MCF 10A (cell line): ENCODE measurements at regions not wholly inside any gene's neighbourhood (a gene's known extent, or its start where the extent isn't known, plus 50 kb on each side); places are given as distances from the start of the nearest gene placed in this dataset.
A peak's percentile ranks its signal among the peaks of the same experiment; 100 is the strongest.

Experiments used
- BruUV-seq: library from RNA; stranded (reverse); fragments of 400-500 nt; replicated peaks from 2 replicates; lab custom pipeline; 2021; lab: Mats Ljungman, UMichigan
- CTCF ChIA-PET: fragments of 300-600 bp; sonication (Branson Sonifier 250); formaldehyde crosslinking; extraction: SDS; loops from one replicate; lab custom pipeline; 2021; ENCODE audit warnings: antibody characterized with exemption, inconsistent platforms; lab: Yijun Ruan, JAX
- POLR2A ChIA-PET: fragments of 300-600, 350-650 bp; sonication (Branson Sonifier 250); formaldehyde crosslinking; extraction: SDS; loops from one replicate; lab custom pipeline; 2020; ENCODE audit warnings: antibody characterized with exemption, inconsistent platforms; lab: Yijun Ruan, JAX
- DNase-seq: peaks from one replicate; pipeline ENCODE4 v3.0.0-alpha.2; 2018; ENCODE audit not compliant: unreplicated experiment
- H3K27ac Mint-ChIP-seq: one replicate; pipeline ENCODE4 v1.8.0; 2022; ENCODE audit warnings: mild to moderate bottlenecking, low read depth, mixed read lengths; ENCODE audit not compliant: unreplicated experiment
- H3K27me3 Mint-ChIP-seq: one replicate; pipeline ENCODE4 v1.8.0; 2022; ENCODE audit warnings: mixed read lengths; ENCODE audit not compliant: insufficient read depth, unreplicated experiment
- H3K36me3 Mint-ChIP-seq: one replicate; pipeline ENCODE4 v1.8.0; 2022; ENCODE audit warnings: mild to moderate bottlenecking, moderate library complexity, mixed read lengths; ENCODE audit not compliant: insufficient read depth, unreplicated experiment
- H3K4me1 Mint-ChIP-seq: one replicate; pipeline ENCODE4 v1.8.0; 2022; ENCODE audit warnings: mixed read lengths; ENCODE audit not compliant: insufficient read depth, unreplicated experiment
- H3K4me3 Mint-ChIP-seq: one replicate; pipeline ENCODE4 v1.8.0; 2022; ENCODE audit warnings: mild to moderate bottlenecking, moderate library complexity, mixed read lengths; ENCODE audit not compliant: unreplicated experiment
- H3K9me3 Mint-ChIP-seq: one replicate; pipeline ENCODE4 v1.8.0; 2022; ENCODE audit warnings: mixed read lengths; ENCODE audit not compliant: unreplicated experiment
- CTCF ChIP-seq: fragments of 200-600 bp; IDR thresholded peaks from one replicate; pipeline ENCODE4 v1.8.0; 2022; ENCODE audit warnings: antibody characterized with exemption, mild to moderate bottlenecking; ENCODE audit not compliant: unreplicated experiment
- intact Hi-C: fragments of 100-400 bp; cut with micrococcal nuclease; formaldehyde crosslinking; loops from 2 replicates; pipeline ENCODE4 v1.14.1; 2022

DNA sequence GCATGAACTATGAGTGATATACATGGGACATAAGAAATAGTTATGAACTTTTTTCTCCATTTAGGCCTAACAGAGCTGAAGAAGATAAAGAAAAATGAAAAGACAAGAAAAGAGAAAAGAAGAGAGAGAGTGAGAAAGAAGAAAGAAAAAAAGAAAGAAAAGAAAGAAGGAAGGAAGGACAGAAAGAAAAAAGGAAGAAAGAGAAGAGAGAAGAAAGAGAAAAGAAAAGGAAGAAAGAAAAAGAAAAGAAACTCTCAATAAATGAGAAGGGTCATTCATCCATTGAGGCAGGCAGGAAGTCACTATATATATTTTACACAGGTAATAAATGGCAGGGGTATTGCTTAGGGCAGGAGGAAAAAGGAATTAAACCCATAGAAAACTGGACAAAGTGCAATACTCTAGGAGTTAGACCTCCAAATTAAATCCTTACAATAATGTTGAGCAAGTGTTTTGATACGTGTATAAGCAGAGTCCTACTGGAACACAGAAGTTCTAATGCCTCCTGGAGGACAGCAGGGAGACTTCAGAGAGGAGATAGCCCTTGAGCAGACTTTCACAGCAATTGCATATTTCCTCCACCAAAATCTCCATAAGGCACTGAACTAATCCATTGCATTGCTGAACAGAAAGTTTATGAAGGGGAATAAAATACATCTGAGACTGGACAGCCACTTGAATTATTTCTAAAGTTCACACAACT is 86.4 kb upstream of the TENT5A start:
- ChIA-PET CTCF (no interaction called here), POLR2A (no interaction called here)
- H3K4me3 Mint-ChIP-seq = no peak overlapping the region
- peaks cover 5% of the 10 kb centered on the region for H3K4me1 Mint-ChIP-seq
- peak; percentile 20 for DNase-seq
- H3K36me3 Mint-ChIP-seq = no peaks in the 10 kb centered on the region
- TF ChIP-seq CTCF = no peak
- H3K27ac Mint-ChIP-seq = peak overlapping the region; percentile 21
- H3K27me3 Mint-ChIP-seq = no peaks in the 10 kb centered on the region
- intact Hi-C loops = no loop called here
- no peaks in the 10 kb centered on the region for H3K9me3 Mint-ChIP-seq
- BruUV-seq = no TSS peak

DNA sequence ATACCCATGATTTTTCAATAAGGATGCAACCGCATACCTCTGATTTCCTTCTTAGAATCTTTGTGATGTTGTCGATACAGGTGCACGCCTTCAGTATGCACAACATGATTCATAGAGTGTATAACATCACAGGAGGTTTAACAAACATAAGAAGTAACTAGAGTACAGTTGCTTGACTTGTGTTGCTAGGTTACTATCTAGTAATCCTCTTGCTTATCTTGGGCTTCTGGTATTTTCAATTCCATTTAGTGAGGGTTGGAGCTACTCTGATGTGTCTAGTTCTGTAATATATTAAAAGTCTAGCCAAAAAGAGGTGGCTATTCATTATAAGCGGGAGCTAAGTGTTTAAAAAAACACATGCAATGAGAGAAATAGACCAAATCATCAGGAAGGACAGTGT is 85.5 kb upstream of the TENT5A start:
- Mint-ChIP-seq H3K27ac (no peak overlapping the region), H3K36me3 (no peaks in the 10 kb centered on the region), H3K4me1 (peaks cover 7% of the 10 kb centered on the region), H3K4me3 (no peak overlapping the region), H3K27me3 (no peaks in the 10 kb centered on the region), H3K9me3 (no peaks in the 10 kb centered on the region)
- intact Hi-C loops = no loop called here
- no TSS peak for BruUV-seq
- CTCF ChIA-PET = interaction anchor here (0.9 kb wide), 1 partner anchor 9 kb away, joined by 4 read pairs; no protein-coding TSS in a partner anchor
- no peak for TF ChIP-seq CTCF
- POLR2A ChIA-PET = no interaction called here
- DNase-seq = no peak

DNA sequence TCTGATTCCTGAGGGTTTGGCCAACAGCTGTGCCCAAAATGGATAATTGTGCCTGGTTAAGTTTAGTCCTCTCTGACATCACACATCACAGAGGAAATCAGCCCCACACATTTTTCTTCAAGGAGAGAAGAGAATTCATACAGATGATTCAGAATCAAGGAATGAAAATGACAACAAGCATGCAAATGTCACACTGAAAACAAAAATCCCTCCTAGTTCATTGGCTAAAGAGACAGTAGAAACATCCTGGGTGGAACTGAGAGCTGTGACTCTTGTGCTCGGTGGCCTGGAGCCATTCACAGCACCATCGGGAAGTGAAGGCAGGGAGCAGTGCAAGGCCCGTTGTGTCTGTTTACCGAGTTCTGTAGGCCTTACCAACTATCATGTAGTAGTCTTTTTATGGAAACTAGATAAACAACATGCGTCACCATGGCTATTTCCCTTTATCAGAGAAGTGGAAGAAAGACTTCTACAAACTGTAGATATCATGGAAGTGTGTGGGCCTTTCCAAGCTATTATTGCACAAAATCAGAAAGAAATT is 81.7 kb upstream of the TENT5A start:
- ChIA-PET POLR2A (no interaction called here), CTCF (interaction anchor here (0.5 to 1.3 kb wide), 2 partner anchors 31 to 76 kb away, joined by 3 to 4 read pairs; no protein-coding TSS in a partner anchor)
- H3K9me3 Mint-ChIP-seq = no peaks in the 10 kb centered on the region
- no TSS peak for BruUV-seq
- no peak overlapping the region for H3K4me3 Mint-ChIP-seq
- TF ChIP-seq CTCF = no peak
- no peaks in the 10 kb centered on the region for H3K36me3 Mint-ChIP-seq
- no peak for DNase-seq
- H3K27me3 Mint-ChIP-seq = no peaks in the 10 kb centered on the region
- H3K4me1 Mint-ChIP-seq = peaks cover 7% of the 10 kb centered on the region
- no peak overlapping the region for H3K27ac Mint-ChIP-seq
- intact Hi-C loops = no loop called here

GRCh38 chr6:81832304-81832703 is 79.8 kb upstream of the TENT5A start:
- no peak for TF ChIP-seq CTCF
- Mint-ChIP-seq H3K9me3 (no peaks in the 10 kb centered on the region), H3K27ac (no peak overlapping the region), H3K4me1 (peaks cover 7% of the 10 kb centered on the region), H3K36me3 (no peaks in the 10 kb centered on the region), H3K4me3 (no peak overlapping the region), H3K27me3 (no peaks in the 10 kb centered on the region)
- ChIA-PET POLR2A (no interaction called here), CTCF (no interaction called here)
- no peak for DNase-seq
- no TSS peak for BruUV-seq
- intact Hi-C loops = no loop called here
